ENCODE measurements at regions not wholly inside any gene's neighbourhood (a gene's known extent, or its start where the extent isn't known, plus 50 kb on each side); places are given as distances from the start of the nearest gene placed in this dataset.

DNA sequence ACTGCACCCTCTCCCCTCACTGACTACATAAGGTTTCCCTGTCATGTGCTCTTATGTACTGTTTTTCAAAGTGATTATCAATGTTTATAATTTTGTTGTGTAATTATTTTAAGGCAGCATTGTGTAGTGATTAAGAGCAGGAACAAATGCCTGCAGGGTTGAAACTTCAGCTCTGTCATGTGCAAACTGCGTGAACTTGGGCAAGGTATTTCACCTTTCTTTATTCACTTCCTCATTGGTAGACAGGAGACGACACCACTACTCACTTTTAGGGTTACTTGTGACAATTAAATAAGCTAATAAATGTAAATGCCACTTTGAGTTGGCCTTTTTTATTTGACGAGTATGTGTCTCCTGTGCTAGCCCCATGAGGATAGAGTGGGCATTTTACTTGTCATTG lies 86.5 kb upstream of the E2F8 start:
- Histone ChIP-seq H3K36me3 (replicated peaks in 1 of 2) (no peaks in the 10 kb centered on the region), H3K27me3 (no peaks in the 10 kb centered on the region), H3K4me3 (no peak overlapping the region), H3K9me3 (replicated peaks in 1 of 3) (no peaks in the 10 kb centered on the region), H3K4me1 (replicated peaks in 1 of 2) (no peaks in the 10 kb centered on the region), H3K27ac (no peak overlapping the region)
- intact Hi-C loops (cut with DNase I): no loop called here
- 84 to 95% (median 90%) methylated on average over 3 of the region's 3 CpGs for WGBS, 4 donors
- no peak for DNase-seq
- TF ChIP-seq, protein P1, sequence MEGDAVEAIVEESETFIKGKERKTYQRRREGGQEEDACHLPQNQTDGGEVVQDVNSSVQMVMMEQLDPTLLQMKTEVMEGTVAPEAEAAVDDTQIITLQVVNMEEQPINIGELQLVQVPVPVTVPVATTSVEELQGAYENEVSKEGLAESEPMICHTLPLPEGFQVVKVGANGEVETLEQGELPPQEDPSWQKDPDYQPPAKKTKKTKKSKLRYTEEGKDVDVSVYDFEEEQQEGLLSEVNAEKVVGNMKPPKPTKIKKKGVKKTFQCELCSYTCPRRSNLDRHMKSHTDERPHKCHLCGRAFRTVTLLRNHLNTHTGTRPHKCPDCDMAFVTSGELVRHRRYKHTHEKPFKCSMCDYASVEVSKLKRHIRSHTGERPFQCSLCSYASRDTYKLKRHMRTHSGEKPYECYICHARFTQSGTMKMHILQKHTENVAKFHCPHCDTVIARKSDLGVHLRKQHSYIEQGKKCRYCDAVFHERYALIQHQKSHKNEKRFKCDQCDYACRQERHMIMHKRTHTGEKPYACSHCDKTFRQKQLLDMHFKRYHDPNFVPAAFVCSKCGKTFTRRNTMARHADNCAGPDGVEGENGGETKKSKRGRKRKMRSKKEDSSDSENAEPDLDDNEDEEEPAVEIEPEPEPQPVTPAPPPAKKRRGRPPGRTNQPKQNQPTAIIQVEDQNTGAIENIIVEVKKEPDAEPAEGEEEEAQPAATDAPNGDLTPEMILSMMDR (IDR thresholded peaks at IDR 0.05): no peak
- TF ChIP-seq POLR2A (IDR thresholded peaks at IDR 0.05): no peak

DNA sequence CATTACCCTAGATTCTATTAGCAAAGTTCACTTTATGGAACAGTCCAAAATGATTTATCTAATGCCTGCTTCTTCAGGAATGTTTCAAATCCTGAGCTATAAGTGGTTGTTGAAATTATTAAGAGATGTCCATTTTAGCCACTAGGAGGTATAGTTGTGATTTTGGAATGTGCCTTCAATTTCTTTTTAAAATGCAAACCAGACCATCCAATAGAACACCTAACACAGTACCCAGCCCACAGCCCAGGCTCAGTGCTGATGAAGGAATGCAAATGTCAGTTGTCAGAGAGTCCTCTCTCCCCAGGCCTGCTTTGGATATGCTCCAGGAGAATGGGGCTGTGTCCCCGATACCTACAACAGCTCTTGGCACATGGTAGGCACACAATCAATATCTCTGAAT lies 85.8 kb upstream of the E2F8 start:
- Histone ChIP-seq H3K36me3 (replicated peaks in 1 of 2) (no peaks in the 10 kb centered on the region), H3K4me1 (replicated peaks in 1 of 2) (no peaks in the 10 kb centered on the region), H3K4me3 (no peak overlapping the region), H3K9me3 (replicated peaks in 1 of 3) (no peaks in the 10 kb centered on the region), H3K27me3 (no peaks in the 10 kb centered on the region), H3K27ac (no peak overlapping the region)
- TF ChIP-seq POLR2A (IDR thresholded peaks at IDR 0.05): no peak
- TF ChIP-seq, protein P1 (IDR thresholded peaks at IDR 0.05): peak in 3 of 6 experiments; percentile 17 to 30 (median 18)
- 63 to 100% (median 91%) methylated on average over 1 of the region's 1 CpG for WGBS, 4 donors
- no peak for DNase-seq
- intact Hi-C loops (cut with DNase I): no loop called here

DNA sequence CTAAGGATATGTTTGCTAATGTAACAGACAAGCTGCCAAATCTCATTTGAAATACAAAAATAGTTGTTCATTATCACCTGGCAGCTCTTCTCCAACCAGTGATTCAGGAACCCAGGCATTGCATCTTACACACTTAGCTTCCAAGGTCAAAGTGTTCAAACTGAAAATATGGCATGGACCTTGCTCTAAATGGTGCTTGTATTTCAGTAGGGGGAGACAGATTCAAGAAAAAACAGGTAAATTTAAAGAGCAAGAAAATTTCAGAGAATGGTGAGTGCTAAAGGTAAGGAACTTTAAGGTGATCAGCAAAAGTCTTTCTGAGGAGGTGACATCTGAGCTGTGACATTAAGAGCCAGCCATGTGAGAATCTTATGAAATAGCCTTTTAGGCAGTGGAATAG lies 82.8 kb upstream of the E2F8 start:
- no peak for TF ChIP-seq POLR2A (IDR thresholded peaks at IDR 0.05)
- TF ChIP-seq, protein P1 (IDR thresholded peaks at IDR 0.05): no peak
- no peak for DNase-seq
- H3K36me3 ChIP-seq (replicated peaks in 1 of 2): no peaks in the 10 kb centered on the region
- no peak overlapping the region for H3K4me3 ChIP-seq
- no peaks in the 10 kb centered on the region for H3K9me3 ChIP-seq (replicated peaks in 1 of 3)
- H3K27me3 ChIP-seq: no peaks in the 10 kb centered on the region
- H3K27ac ChIP-seq: no peak overlapping the region
- no peaks in the 10 kb centered on the region for H3K4me1 ChIP-seq (replicated peaks in 1 of 2)
- intact Hi-C loops (cut with DNase I): no loop called here

DNA sequence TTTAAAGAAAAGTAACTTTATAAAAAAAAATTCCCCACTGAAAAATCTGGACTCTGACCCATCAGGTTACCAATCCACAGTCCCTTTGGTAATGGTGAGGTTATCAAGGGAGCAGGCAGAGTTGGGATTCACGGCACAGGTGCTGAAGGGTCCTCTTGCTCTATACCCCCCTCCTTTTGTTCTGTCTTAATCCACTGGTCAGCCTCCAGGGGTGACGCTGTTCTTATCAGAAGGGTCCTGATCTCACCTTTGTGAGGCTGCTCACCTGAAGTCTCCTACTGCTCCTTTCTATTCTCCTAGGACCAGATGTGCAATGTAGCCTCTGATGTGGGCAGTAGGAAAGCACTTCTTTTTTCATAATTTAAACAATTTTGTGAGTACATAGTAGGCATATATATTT lies 80.6 kb upstream of the E2F8 start:
- TF ChIP-seq, protein P1 (IDR thresholded peaks at IDR 0.05): no peak
- no peak for TF ChIP-seq POLR2A (IDR thresholded peaks at IDR 0.05)
- intact Hi-C loops (cut with DNase I): no loop called here
- Histone ChIP-seq H3K4me1 (replicated peaks in 1 of 2) (peaks cover 0 to 4% of the 10 kb centered on the region in 2 donors), H3K9me3 (replicated peaks in 1 of 3) (no peaks in the 10 kb centered on the region), H3K36me3 (replicated peaks in 1 of 2) (no peaks in the 10 kb centered on the region), H3K27me3 (no peaks in the 10 kb centered on the region), H3K4me3 (no peak overlapping the region), H3K27ac (no peak overlapping the region)
- DNase-seq: no peak
- WGBS, 4 donors: 59 to 81% (median 68%) methylated on average over 2 of the region's 2 CpGs

Data from adrenal gland (tissue), 9 donors.